ENCODE measurements at regions not wholly inside any gene's neighbourhood (a gene's known extent, or its start where the extent isn't known, plus 50 kb on each side); places are given as distances from the start of the nearest gene placed in this dataset.

- CTCF ChIA-PET = no interaction called here
- H3K4me2 ChIP-seq (ENCODE audit: control insufficient read depth, insufficient read depth) = no peak overlapping the region
- no peaks in the 10 kb centered on the region for H3K9me3 ChIP-seq (replicated peaks; ENCODE audit: control insufficient read depth, insufficient read depth, low read length)
- H3K27ac ChIP-seq (ENCODE audit: control insufficient read depth, insufficient read depth) = no peak overlapping the region
- H2AFZ ChIP-seq (ENCODE audit: control insufficient read depth, low read depth, low read length) = no peak overlapping the region
- H3K4me1 ChIP-seq (ENCODE audit: control insufficient read depth, insufficient read depth, low read length) = peaks cover 5% of the 10 kb centered on the region
- 0 out of 4 replicates have a peak, but pooled peaks cover 0 to 1% of the 10 kb centered on the region in 2 experiments for H3K27me3 ChIP-seq (replicated peaks in 1 of 2; ENCODE audit: control insufficient read depth in 2 of 2, insufficient read depth in 2 of 2, low read length in 1 of 2)
- no TSS peak for BruUV-seq (replicated peaks)
- H3K79me2 ChIP-seq (ENCODE audit: control insufficient read depth, insufficient read depth, low read length) = no peaks in the 10 kb centered on the region
- TF ChIP-seq TCF12 (IDR thresholded peaks at IDR 0.05; ENCODE audit: low read depth, low read length) (no peak), ZBTB33 (IDR thresholded peaks at IDR 0.05) (no peak), USF2 (IDR thresholded peaks at IDR 0.05; ENCODE audit: borderline replicate concordance, low read depth, low read length) (no peak)
- H3K9ac ChIP-seq (ENCODE audit: control insufficient read depth, insufficient read depth, low read length) = no peak overlapping the region
- SMC1A ChIA-PET (ENCODE audit: uncharacterized antibody, unreplicated experiment) = interaction anchor here (1.8 kb wide), 1 partner anchor 11 kb away, joined by 7 read pairs; no protein-coding TSS in a partner anchor
- H3K36me3 ChIP-seq (ENCODE audit: control insufficient read depth in 2 of 2, insufficient read depth in 2 of 2, low read length in 1 of 2) = no peaks in the 10 kb centered on the region
- RAD21 ChIA-PET (ENCODE audit: unreplicated experiment) = no interaction called here
- POLR2A ChIA-PET = no interaction called here
- ATAC-seq = no peak
- no peak for DNase-seq (ENCODE audit: low read depth, low spot score)
- intact Hi-C loops (cut with micrococcal nuclease; ENCODE audit: unreplicated experiment) (no loop called here), in situ Hi-C loops (cut with MboI) (no loop called here)
- FAIRE-seq = no peak
- H4K20me1 ChIP-seq (ENCODE audit: control insufficient read depth, insufficient read depth) = no peaks in the 10 kb centered on the region
- WGBS (ENCODE audit: insufficient coverage, insufficient replicate concordance, low lambda C conversion rate, missing lambda C conversion rate) = 43% methylated on average over 10 of the region's 10 CpGs
- H3K4me3 ChIP-seq = no peak overlapping the region
These were observed 113.4 kb upstream of the PKDCC start for GRCh38 chr2:41934329-41934958.

DNA sequence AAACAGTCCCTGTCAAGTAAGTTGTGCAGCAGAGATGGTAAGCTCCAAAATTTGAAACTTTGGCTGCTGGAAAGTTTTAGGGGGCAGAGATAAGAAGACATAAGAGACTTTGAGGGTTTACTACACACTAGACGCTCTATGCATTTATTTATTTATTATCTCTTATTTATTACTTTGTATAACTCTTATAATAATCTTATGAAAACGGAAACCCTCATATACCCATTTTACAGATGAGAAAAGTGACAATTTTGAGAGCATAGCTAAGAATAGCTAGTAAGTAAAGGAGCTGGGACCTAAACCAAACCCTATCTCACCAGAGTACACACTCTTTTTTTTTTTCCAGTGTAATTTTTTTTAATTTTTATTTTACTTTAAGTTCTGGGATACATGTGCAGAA lies 112.8 kb upstream of the PKDCC start:
- H3K4me3 ChIP-seq = no peak overlapping the region
- no peaks in the 10 kb centered on the region for H3K9me3 ChIP-seq (replicated peaks; ENCODE audit: control insufficient read depth, insufficient read depth, low read length)
- no TSS peak for BruUV-seq (replicated peaks)
- ATAC-seq (no peak), FAIRE-seq (no peak), DNase-seq (ENCODE audit: low read depth, low spot score) (no peak)
- SMC1A ChIA-PET (ENCODE audit: uncharacterized antibody, unreplicated experiment) = interaction anchor here (0.5 to 1.8 kb wide), 2 partner anchors 10 to 1534 kb away, joined by 5 to 7 read pairs; no protein-coding TSS in a partner anchor
- H3K79me2 ChIP-seq (ENCODE audit: control insufficient read depth, insufficient read depth, low read length) = no peaks in the 10 kb centered on the region
- no peak overlapping the region for H3K4me2 ChIP-seq (ENCODE audit: control insufficient read depth, insufficient read depth)
- POLR2A ChIA-PET = no interaction called here
- CTCF ChIA-PET = no interaction called here
- peaks cover 5% of the 10 kb centered on the region for H3K4me1 ChIP-seq (ENCODE audit: control insufficient read depth, insufficient read depth, low read length)
- H2AFZ ChIP-seq (ENCODE audit: control insufficient read depth, low read depth, low read length) = no peak overlapping the region
- H3K9ac ChIP-seq (ENCODE audit: control insufficient read depth, insufficient read depth, low read length) = no peak overlapping the region
- in situ Hi-C loops (cut with MboI) (no loop called here), intact Hi-C loops (cut with micrococcal nuclease; ENCODE audit: unreplicated experiment) (no loop called here)
- H3K27ac ChIP-seq (ENCODE audit: control insufficient read depth, insufficient read depth) = no peak overlapping the region
- no peaks in the 10 kb centered on the region for H3K36me3 ChIP-seq (ENCODE audit: control insufficient read depth in 2 of 2, insufficient read depth in 2 of 2, low read length in 1 of 2)
- 18% methylated on average over 2 of the region's 2 CpGs for WGBS (ENCODE audit: insufficient coverage, insufficient replicate concordance, low lambda C conversion rate, missing lambda C conversion rate)
- RAD21 ChIA-PET (ENCODE audit: unreplicated experiment) = no interaction called here
- 0 out of 4 replicates have a peak, but pooled peaks cover 0 to 1% of the 10 kb centered on the region in 2 experiments for H3K27me3 ChIP-seq (replicated peaks in 1 of 2; ENCODE audit: control insufficient read depth in 2 of 2, insufficient read depth in 2 of 2, low read length in 1 of 2)
- H4K20me1 ChIP-seq (ENCODE audit: control insufficient read depth, insufficient read depth) = no peaks in the 10 kb centered on the region
- TF ChIP-seq BRCA1 (IDR thresholded peaks at IDR 0.05; ENCODE audit: low read depth, low read length) (no peak), BMI1 (IDR thresholded peaks at IDR 0.05; ENCODE audit: borderline replicate concordance) (no peak), SMARCA5 (IDR thresholded peaks at IDR 0.05) (no peak), FOS (IDR thresholded peaks at IDR 0.05; ENCODE audit: borderline replicate concordance, extremely low read depth, insufficient read length) (no peak), STAT3 (IDR thresholded peaks at IDR 0.05; ENCODE audit: low read depth, low read length) (no peak), KLF5 (IDR thresholded peaks at IDR 0.05; ENCODE audit: partially characterized antibody) (no peak)
- TF ChIP-seq, protein P1, sequence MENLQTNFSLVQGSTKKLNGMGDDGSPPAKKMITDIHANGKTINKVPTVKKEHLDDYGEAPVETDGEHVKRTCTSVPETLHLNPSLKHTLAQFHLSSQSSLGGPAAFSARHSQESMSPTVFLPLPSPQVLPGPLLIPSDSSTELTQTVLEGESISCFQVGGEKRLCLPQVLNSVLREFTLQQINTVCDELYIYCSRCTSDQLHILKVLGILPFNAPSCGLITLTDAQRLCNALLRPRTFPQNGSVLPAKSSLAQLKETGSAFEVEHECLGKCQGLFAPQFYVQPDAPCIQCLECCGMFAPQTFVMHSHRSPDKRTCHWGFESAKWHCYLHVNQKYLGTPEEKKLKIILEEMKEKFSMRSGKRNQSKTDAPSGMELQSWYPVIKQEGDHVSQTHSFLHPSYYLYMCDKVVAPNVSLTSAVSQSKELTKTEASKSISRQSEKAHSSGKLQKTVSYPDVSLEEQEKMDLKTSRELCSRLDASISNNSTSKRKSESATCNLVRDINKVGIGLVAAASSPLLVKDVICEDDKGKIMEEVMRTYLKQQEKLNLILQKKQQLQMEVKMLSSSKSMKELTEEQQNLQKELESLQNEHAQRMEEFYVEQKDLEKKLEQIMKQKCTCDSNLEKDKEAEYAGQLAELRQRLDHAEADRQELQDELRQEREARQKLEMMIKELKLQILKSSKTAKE (IDR thresholded peaks at IDR 0.05; ENCODE audit: low read depth, poor library complexity, severe bottlenecking) = no peak
- TF ChIP-seq, protein P2, sequence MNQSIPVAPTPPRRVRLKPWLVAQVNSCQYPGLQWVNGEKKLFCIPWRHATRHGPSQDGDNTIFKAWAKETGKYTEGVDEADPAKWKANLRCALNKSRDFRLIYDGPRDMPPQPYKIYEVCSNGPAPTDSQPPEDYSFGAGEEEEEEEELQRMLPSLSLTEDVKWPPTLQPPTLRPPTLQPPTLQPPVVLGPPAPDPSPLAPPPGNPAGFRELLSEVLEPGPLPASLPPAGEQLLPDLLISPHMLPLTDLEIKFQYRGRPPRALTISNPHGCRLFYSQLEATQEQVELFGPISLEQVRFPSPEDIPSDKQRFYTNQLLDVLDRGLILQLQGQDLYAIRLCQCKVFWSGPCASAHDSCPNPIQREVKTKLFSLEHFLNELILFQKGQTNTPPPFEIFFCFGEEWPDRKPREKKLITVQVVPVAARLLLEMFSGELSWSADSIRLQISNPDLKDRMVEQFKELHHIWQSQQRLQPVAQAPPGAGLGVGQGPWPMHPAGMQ (IDR thresholded peaks at IDR 0.05; ENCODE audit: borderline replicate concordance) = no peak

Measured in GM12878 (cell line).